DND-41 (cell line): ENCODE measurements at regions not wholly inside any gene's neighbourhood (a gene's known extent, or its start where the extent isn't known, plus 50 kb on each side); places are given as distances from the start of the nearest gene placed in this dataset.

ENCODE experiments used
- ATAC-seq: fragments of 200-7000 bp; cut with Tn5 transposase; 3 replicates; pipeline ENCODE4 v1.9.1; 2021; ENCODE audit warnings: low read depth; ENCODE audit not compliant: insufficient read depth
- DNase-seq: peaks from one replicate; pipeline ENCODE4 v3.0.0-alpha.2; 2020
- H2AFZ ChIP-seq: 2 replicates; pipeline ENCODE4 v1.6.0; 2012; ENCODE audit warnings: low read depth, low read length
- H3K27ac ChIP-seq: 2 replicates; pipeline ENCODE4 v1.5.1; 2012; ENCODE audit warnings: low read length, inconsistent platforms
- H3K27me3 ChIP-seq: fragments of 200-600 bp; sonication (generic); 2 replicates; pipeline ENCODE4 v1.6.0; 2012; ENCODE audit warnings: low read length, mild to moderate bottlenecking, inconsistent platforms; ENCODE audit not compliant: insufficient read depth, poor library complexity
- H3K36me3 ChIP-seq: 2 replicates; pipeline ENCODE4 v1.5.1; 2012; ENCODE audit warnings: low read length, inconsistent platforms; ENCODE audit not compliant: insufficient read depth
- H3K4me1 ChIP-seq: 2 replicates; pipeline ENCODE4 v1.5.1; 2012; ENCODE audit warnings: mild to moderate bottlenecking, low read length; ENCODE audit not compliant: insufficient read depth
- H3K4me2 ChIP-seq: 2 replicates; pipeline ENCODE4 v1.6.0; 2012; ENCODE audit warnings: mild to moderate bottlenecking, moderate library complexity, low read length, inconsistent platforms; ENCODE audit not compliant: insufficient read depth
- H3K4me3 ChIP-seq, 2 experiments: fragments of 200-600 bp in 1 of 2; shearing (Covaris generic) in 1 of 2; 2 replicates each; pipeline ENCODE4 v1.5.1; 2012 to 2016; ENCODE audit warnings: inconsistent platforms in 2 of 2, low read length in 2 of 2, mild to moderate bottlenecking in 2 of 2, low read depth in 1 of 2, moderate library complexity in 1 of 2
- H3K79me2 ChIP-seq: 2 replicates; pipeline ENCODE4 v1.6.0; 2012; ENCODE audit warnings: low read length, inconsistent platforms; ENCODE audit not compliant: insufficient read depth
- H3K9ac ChIP-seq: 2 replicates; pipeline ENCODE4 v1.6.0; 2012; ENCODE audit warnings: low read depth, mild to moderate bottlenecking, inconsistent platforms, low read length, moderate library complexity
- H3K9me3 ChIP-seq: 2 replicates; pipeline ENCODE4 v1.5.1; 2012; ENCODE audit warnings: low read length, moderate library complexity, mild to moderate bottlenecking, inconsistent platforms; ENCODE audit not compliant: insufficient read depth, severe bottlenecking
- H4K20me1 ChIP-seq: 2 replicates; pipeline ENCODE4 v1.6.0; 2012; ENCODE audit warnings: low read length; ENCODE audit not compliant: insufficient read depth
- EZH2 ChIP-seq: IDR thresholded peaks from 3 replicates; pipeline ENCODE4 v1.6.1; 2012; ENCODE audit warnings: borderline replicate concordance, low read depth, mild to moderate bottlenecking, moderate library complexity, low read length, inconsistent platforms; ENCODE audit not compliant: severe bottlenecking
- TF ChIP-seq, protein P1 (sequence below): IDR thresholded peaks from 2 replicates; pipeline ENCODE4 v1.5.1; 2012; ENCODE audit warnings: borderline replicate concordance, low read length, moderate library complexity, mild to moderate bottlenecking; ENCODE audit not compliant: poor library complexity, severe bottlenecking; ENCODE audit errors: extremely low read depth

DNA sequence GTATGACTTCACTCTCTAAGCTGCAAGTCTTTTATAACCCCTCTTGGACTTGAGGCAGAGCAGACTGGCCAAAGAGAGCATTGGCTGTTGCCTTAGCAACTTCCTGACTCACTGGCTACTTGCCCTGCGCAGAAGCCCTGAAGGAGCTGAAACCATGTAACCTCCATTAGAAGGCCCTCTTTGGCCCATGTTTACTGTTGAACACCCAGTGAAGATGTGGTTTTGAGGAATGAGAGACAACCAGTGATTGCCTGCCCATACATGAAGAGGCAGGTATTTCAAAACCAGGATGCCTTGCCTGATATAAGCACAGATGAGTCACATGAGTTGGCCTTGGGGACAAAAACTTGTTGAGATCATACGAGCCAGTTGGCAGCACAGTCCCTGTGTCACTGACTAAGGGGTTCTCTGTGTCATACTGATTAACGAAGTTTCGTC is 182.5 kb downstream of the EDN1 start:
- ATAC-seq (no peak), DNase-seq (no peak)
- Histone ChIP-seq H3K36me3 (no peaks in the 10 kb centered on the region), H3K4me3 (no peak overlapping the region), H3K27ac (no peak overlapping the region), H3K9me3 (no peaks in the 10 kb centered on the region), H3K9ac (no peak overlapping the region), H4K20me1 (no peaks in the 10 kb centered on the region), H3K79me2 (no peaks in the 10 kb centered on the region), H3K4me2 (no peak overlapping the region), H3K4me1 (no peaks in the 10 kb centered on the region), H2AFZ (no peak overlapping the region), H3K27me3 (no peaks in the 10 kb centered on the region)
- TF ChIP-seq EZH2, result no peak
- TF ChIP-seq, protein P1, sequence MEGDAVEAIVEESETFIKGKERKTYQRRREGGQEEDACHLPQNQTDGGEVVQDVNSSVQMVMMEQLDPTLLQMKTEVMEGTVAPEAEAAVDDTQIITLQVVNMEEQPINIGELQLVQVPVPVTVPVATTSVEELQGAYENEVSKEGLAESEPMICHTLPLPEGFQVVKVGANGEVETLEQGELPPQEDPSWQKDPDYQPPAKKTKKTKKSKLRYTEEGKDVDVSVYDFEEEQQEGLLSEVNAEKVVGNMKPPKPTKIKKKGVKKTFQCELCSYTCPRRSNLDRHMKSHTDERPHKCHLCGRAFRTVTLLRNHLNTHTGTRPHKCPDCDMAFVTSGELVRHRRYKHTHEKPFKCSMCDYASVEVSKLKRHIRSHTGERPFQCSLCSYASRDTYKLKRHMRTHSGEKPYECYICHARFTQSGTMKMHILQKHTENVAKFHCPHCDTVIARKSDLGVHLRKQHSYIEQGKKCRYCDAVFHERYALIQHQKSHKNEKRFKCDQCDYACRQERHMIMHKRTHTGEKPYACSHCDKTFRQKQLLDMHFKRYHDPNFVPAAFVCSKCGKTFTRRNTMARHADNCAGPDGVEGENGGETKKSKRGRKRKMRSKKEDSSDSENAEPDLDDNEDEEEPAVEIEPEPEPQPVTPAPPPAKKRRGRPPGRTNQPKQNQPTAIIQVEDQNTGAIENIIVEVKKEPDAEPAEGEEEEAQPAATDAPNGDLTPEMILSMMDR, result no peak

DNA sequence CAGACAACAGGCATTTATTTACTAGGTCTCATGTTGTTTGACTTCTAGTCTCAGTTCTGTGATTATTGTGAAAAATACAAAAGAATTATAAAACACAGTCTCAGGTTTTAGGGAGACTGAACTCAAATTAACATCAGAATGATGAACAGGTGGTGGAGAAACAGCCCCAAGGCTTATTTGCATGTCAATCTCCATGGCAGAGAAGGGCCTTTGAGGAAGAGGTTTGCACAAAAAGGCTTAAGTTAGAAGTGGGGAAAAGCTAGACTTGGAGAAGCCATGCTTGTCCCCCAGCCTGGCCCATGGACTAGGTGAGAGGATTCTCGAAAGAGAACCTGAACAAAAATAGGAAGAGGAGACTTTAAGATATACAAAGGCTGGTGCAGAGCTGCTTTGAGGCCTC is 183.3 kb downstream of the EDN1 start:
- no peak for DNase-seq
- Histone ChIP-seq H3K9ac (no peak overlapping the region), H3K36me3 (no peaks in the 10 kb centered on the region), H3K4me3 (no peak overlapping the region), H3K9me3 (no peaks in the 10 kb centered on the region), H2AFZ (no peak overlapping the region), H4K20me1 (no peaks in the 10 kb centered on the region), H3K4me1 (no peaks in the 10 kb centered on the region), H3K27me3 (no peaks in the 10 kb centered on the region), H3K4me2 (no peak overlapping the region), H3K79me2 (no peaks in the 10 kb centered on the region), H3K27ac (no peak overlapping the region)
- TF ChIP-seq EZH2, result no peak
- TF ChIP-seq, protein P1, result no peak
- ATAC-seq, result no peak

DNA sequence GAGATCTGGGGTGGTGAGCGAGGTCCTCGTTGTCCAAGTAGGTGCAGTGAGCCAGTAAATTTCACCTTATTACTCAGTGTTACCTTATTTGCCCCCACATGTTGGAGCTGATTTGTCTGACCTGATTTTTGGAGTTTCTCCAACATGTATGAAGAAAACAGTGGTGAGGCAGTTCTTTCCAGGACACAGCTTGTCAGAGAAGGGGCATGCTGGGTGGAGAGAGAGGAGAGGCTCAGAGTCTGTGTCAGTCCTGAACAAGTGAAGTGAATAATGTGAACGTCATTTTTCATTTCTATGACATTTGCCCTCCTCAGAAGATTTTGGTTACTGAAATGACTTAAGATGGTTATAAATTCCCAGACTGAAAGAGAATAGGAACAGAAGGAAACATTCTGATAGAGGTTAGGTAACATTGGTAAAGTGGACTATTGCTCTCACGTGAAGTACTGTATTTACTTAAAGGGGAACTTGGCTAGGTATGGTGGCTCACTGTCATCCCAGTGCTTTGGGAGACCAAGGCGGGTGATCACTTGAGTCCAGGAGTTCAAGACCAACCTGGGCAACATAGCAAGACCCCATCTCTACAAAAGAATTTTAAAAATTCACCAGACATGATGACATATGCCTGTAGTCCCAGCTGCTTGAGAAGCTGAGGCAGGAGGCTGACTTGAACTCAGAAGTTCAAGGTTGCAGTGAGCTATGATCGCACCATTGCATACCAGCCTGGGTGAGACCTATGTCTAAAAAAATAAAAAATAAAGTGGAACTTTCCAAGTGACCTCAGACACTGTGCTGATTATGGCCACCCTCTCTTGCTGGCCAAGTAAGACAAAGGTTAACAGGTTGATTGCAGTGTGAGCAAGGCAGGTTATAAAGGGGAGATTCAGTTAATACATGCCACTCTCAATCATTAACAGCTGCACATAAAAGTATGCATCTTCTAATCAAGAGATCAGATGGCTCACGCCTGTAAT is 184.3 kb downstream of the EDN1 start:
- no peak for TF ChIP-seq EZH2
- TF ChIP-seq, protein P1, result no peak
- ATAC-seq (no peak), DNase-seq (no peak)
- Histone ChIP-seq H3K79me2 (no peaks in the 10 kb centered on the region), H4K20me1 (no peaks in the 10 kb centered on the region), H2AFZ (no peak overlapping the region), H3K4me2 (no peak overlapping the region), H3K27ac (no peak overlapping the region), H3K9ac (no peak overlapping the region), H3K4me1 (no peaks in the 10 kb centered on the region), H3K36me3 (no peaks in the 10 kb centered on the region), H3K4me3 (no peak overlapping the region), H3K27me3 (no peaks in the 10 kb centered on the region), H3K9me3 (no peaks in the 10 kb centered on the region)
